H1 (cell line): ENCODE measurements at regions not wholly inside any gene's neighbourhood (a gene's known extent, or its start where the extent isn't known, plus 50 kb on each side); places are given as distances from the start of the nearest gene placed in this dataset.

Experiments
- CTCF ChIA-PET: fragments of 300-600 bp; sonication (Branson Sonifier 250); formaldehyde crosslinking; loops from one replicate; lab custom pipeline; 2021; ENCODE audit not compliant: partially characterized antibody; lab: Charles Lee
- POLR2A ChIA-PET: fragments of 300-600 bp; sonication (Branson Sonifier 250); formaldehyde crosslinking; loops from one replicate; lab custom pipeline; 2021; ENCODE audit warnings: inconsistent platforms; ENCODE audit not compliant: partially characterized antibody; lab: Charles Lee
- DNase-seq, 2 experiments: peaks; one replicate each; pipeline versions ENCODE4 v3.0.0 to v3.0.0-alpha.2; 2010 to 2022; ENCODE audit warnings: low spot score in 2 of 2, low read depth in 1 of 2, mixed read lengths in 1 of 2
- FAIRE-seq: peaks from 2 replicates; lab custom pipeline; 2011; peaks lifted over from hg19 to GRCh38; lab: Jason Lieb, UNC
- H2AFZ ChIP-seq: 2 replicates; pipeline ENCODE4 v1.8.1; 2012; ENCODE audit warnings: low read length, inconsistent platforms
- H2AK5ac ChIP-seq: 2 replicates; pipeline ENCODE4 v1.6.1; 2013; ENCODE audit warnings: low read depth, low read length
- H2BK120ac ChIP-seq: replicated peaks from 2 replicates; pipeline ENCODE3; 2013; ENCODE audit warnings: low read depth, low read length, inconsistent platforms
- H2BK12ac ChIP-seq: 2 replicates; pipeline ENCODE4 v1.6.1; 2013; ENCODE audit warnings: low read depth, low read length
- H2BK15ac ChIP-seq: 2 replicates; pipeline ENCODE4 v1.6.1; 2013; ENCODE audit warnings: low read length
- H2BK20ac ChIP-seq: 2 replicates; pipeline ENCODE4 v1.6.1; 2013; ENCODE audit warnings: low read length
- H2BK5ac ChIP-seq: 2 replicates; pipeline ENCODE4 v1.6.1; 2013; ENCODE audit warnings: low read depth, low read length
- H3K14ac ChIP-seq: 2 replicates; pipeline ENCODE4 v1.6.1; 2013; ENCODE audit warnings: inconsistent platforms; ENCODE audit not compliant: insufficient read length
- H3K18ac ChIP-seq: 2 replicates; pipeline ENCODE4 v1.6.1; 2013; ENCODE audit warnings: low read length; ENCODE audit errors: extremely low read depth
- H3K23ac ChIP-seq: 2 replicates; pipeline ENCODE4 v1.6.1; 2013; ENCODE audit warnings: inconsistent platforms; ENCODE audit not compliant: insufficient read length
- H3K23me2 ChIP-seq: 2 replicates; pipeline ENCODE4 v1.6.1; 2013; ENCODE audit warnings: low read depth, low read length
- H3K27ac ChIP-seq: 2 replicates; pipeline ENCODE4 v1.6.1; 2011; ENCODE audit warnings: low read depth, low read length, inconsistent platforms
- H3K27me3 ChIP-seq, 4 experiments: replicated peaks in 1 of 4; 1 replicate in 1 of 4; 2 replicates in 3 of 4; pipeline versions ENCODE4 v1.6.1 to v1.8.1; 2011 to 2013; ENCODE audit warnings: low read length in 3 of 4, mild to moderate bottlenecking in 3 of 4, inconsistent platforms in 2 of 4, mixed read lengths in 2 of 4, moderate library complexity in 1 of 4; ENCODE audit not compliant: control insufficient read depth in 3 of 4, insufficient read depth in 3 of 4; ENCODE audit errors: extremely low read depth in 1 of 4
- H3K36me3 ChIP-seq, 4 experiments: 2 replicates each; pipeline versions ENCODE4 v1.6.1 to v1.8.1; 2011 to 2013; ENCODE audit warnings: mild to moderate bottlenecking in 4 of 4, low read length in 3 of 4, moderate library complexity in 2 of 4, control low read depth in 1 of 4, inconsistent platforms in 1 of 4; ENCODE audit not compliant: insufficient read depth in 4 of 4, control insufficient read depth in 2 of 4
- H3K4ac ChIP-seq: replicated peaks from 2 replicates; pipeline ENCODE3; 2013; ENCODE audit warnings: low read length, low read depth, mixed read lengths, inconsistent platforms; ENCODE audit not compliant: insufficient read length
- H3K4me1 ChIP-seq, 4 experiments: replicated peaks in 1 of 4; 1 replicate in 1 of 4; 2 replicates in 3 of 4; pipeline versions ENCODE4 v1.6.1 to v1.8.1; 2011 to 2013; ENCODE audit warnings: low read length in 3 of 4, inconsistent platforms in 2 of 4, mixed read lengths in 1 of 4; ENCODE audit not compliant: insufficient read depth in 4 of 4, control insufficient read depth in 3 of 4
- H3K4me2 ChIP-seq, 2 experiments: 2 replicates each; pipeline versions ENCODE4 v1.6.1 to v1.8.1; 2011 to 2013; ENCODE audit warnings: low read depth in 2 of 2, low read length in 2 of 2, control low read depth in 1 of 2, inconsistent platforms in 1 of 2, mild to moderate bottlenecking in 1 of 2; ENCODE audit not compliant: insufficient read depth in 1 of 2
- H3K4me3 ChIP-seq, 4 experiments: fragments of 200-600, 300-600 bp in 1 of 4; sonication (generic), shearing (Covaris generic), sonication (Bioruptor Twin) in 1 of 4; 2 replicates each; pipeline versions ENCODE4 v1.5.1 to v1.8.1; 2011 to 2016; ENCODE audit warnings: low read length in 4 of 4, low read depth in 3 of 4, control low read depth in 2 of 4, inconsistent platforms in 2 of 4, mild to moderate bottlenecking in 2 of 4, mixed read lengths in 1 of 4, moderate library complexity in 1 of 4; ENCODE audit not compliant: insufficient read depth in 2 of 4; ENCODE audit errors: extremely low read depth in 1 of 4
- H3K56ac ChIP-seq: replicated peaks from 2 replicates; pipeline ENCODE3; 2013; ENCODE audit warnings: low read depth, mild to moderate bottlenecking, mixed read lengths, low read length, inconsistent platforms; ENCODE audit not compliant: insufficient read length
- H3K79me1 ChIP-seq: 2 replicates; pipeline ENCODE4 v1.6.1; 2013; ENCODE audit warnings: low read depth, low read length, control low read depth
- H3K79me2 ChIP-seq, 2 experiments: 2 replicates each; pipeline versions ENCODE4 v1.6.1 to v1.8.1; 2012 to 2013; ENCODE audit warnings: low read length in 2 of 2, mild to moderate bottlenecking in 2 of 2, inconsistent platforms in 1 of 2; ENCODE audit not compliant: insufficient read depth in 2 of 2, control insufficient read depth in 1 of 2
- H3K9ac ChIP-seq, 4 experiments: replicated peaks in 1 of 4; 1 replicate in 1 of 4; 2 replicates in 3 of 4; pipeline versions ENCODE4 v1.6.1 to v1.8.1; 2011 to 2013; ENCODE audit warnings: low read depth in 3 of 4, low read length in 3 of 4, control low read depth in 2 of 4, mild to moderate bottlenecking in 2 of 4, moderate library complexity in 2 of 4, inconsistent platforms in 1 of 4; ENCODE audit errors: extremely low read depth in 1 of 4
- H3K9me3 ChIP-seq, 2 experiments: 2 replicates each; pipeline versions ENCODE4 v1.6.1 to v1.8.1; 2012 to 2013; ENCODE audit warnings: mild to moderate bottlenecking in 2 of 2, moderate library complexity in 2 of 2, control low read depth in 1 of 2, inconsistent platforms in 1 of 2, low read depth in 1 of 2, low read length in 1 of 2, mixed read lengths in 1 of 2; ENCODE audit not compliant: insufficient read depth in 2 of 2
- H4K20me1 ChIP-seq, 2 experiments: replicated peaks in 1 of 2; 2 replicates each; pipeline versions ENCODE3 to v1.8.1; 2011 to 2013; ENCODE audit warnings: inconsistent platforms in 2 of 2, low read length in 2 of 2, mild to moderate bottlenecking in 1 of 2; ENCODE audit not compliant: insufficient read depth in 2 of 2, control insufficient read depth in 1 of 2
- H4K5ac ChIP-seq: 2 replicates; pipeline ENCODE4 v1.6.1; 2013; ENCODE audit warnings: low read length, low read depth, mixed read lengths, inconsistent platforms; ENCODE audit not compliant: insufficient read length
- H4K8ac ChIP-seq: 2 replicates; pipeline ENCODE4 v1.8.0; 2013; ENCODE audit warnings: mild to moderate bottlenecking, moderate library complexity, low read length, inconsistent platforms; ENCODE audit not compliant: insufficient read depth; ENCODE audit errors: extremely low read depth
- H4K91ac ChIP-seq: replicated peaks from 2 replicates; pipeline ENCODE3; 2013; ENCODE audit warnings: low read length, mixed read lengths, inconsistent platforms; ENCODE audit not compliant: insufficient read length
- ATF3 ChIP-seq: IDR thresholded peaks from 2 replicates; pipeline ENCODE4 v1.6.1; 2011; ENCODE audit warnings: low read depth, mild to moderate bottlenecking, low read length; ENCODE audit not compliant: insufficient read depth
- CEBPB ChIP-seq: IDR thresholded peaks from 2 replicates; pipeline ENCODE4 v1.6.1; 2012; ENCODE audit warnings: low read depth, low read length
- JUN ChIP-seq: IDR thresholded peaks from 2 replicates; pipeline ENCODE4 v1.6.1; 2011; ENCODE audit warnings: low read depth, mild to moderate bottlenecking, improper control_type of control experiment, low read length
- KDM4A ChIP-seq: IDR thresholded peaks from one replicate; pipeline ENCODE4 v1.7.1; 2012; ENCODE audit warnings: low read depth, mild to moderate bottlenecking, moderate library complexity, low read length, inconsistent platforms; ENCODE audit not compliant: severe bottlenecking
- SIN3A ChIP-seq, 2 experiments: IDR thresholded peaks in 1 of 2; conservative IDR thresholded peaks in 1 of 2; 2 replicates each; pipeline ENCODE4 v1.6.1; 2011 to 2012; ENCODE audit warnings: low read length in 2 of 2, improper control_type of control experiment in 1 of 2, low read depth in 1 of 2, mild to moderate bottlenecking in 1 of 2
- SRF ChIP-seq: IDR thresholded peaks from 2 replicates; pipeline ENCODE4 v1.6.1; 2011; ENCODE audit warnings: mild to moderate bottlenecking, low read depth, low read length, moderate library complexity
- TEAD4 ChIP-seq: IDR thresholded peaks from 2 replicates; pipeline ENCODE4 v1.6.1; 2012; ENCODE audit warnings: low read depth, low read length, inconsistent platforms, mixed read lengths
- WGBS, 2 experiments: shearing (Covaris generic) in 1 of 2; methylation state at CpG; one replicate each; pipeline versions ENCODE4 v1.1.6 to v1.1.7; 2013 to 2015; ENCODE audit warnings: low lambda C conversion rate in 2 of 2, mixed read lengths in 2 of 2, inconsistent platforms in 1 of 2, low coverage in 1 of 2, missing lambda C conversion rate in 1 of 2; ENCODE audit not compliant: insufficient replicate concordance in 2 of 2, insufficient coverage in 1 of 2, insufficient read length in 1 of 2; ENCODE audit errors: extremely low coverage in 1 of 2, missing lambda C conversion rate in 1 of 2; 5-methylcytosine and 5-hydroxymethylcytosine counted together

GRCh38 chr15:37520026-37520425 is 414.4 kb upstream of the TMCO5A start:
- Histone ChIP-seq H3K23ac (no peak overlapping the region), H3K36me3 (no peaks in the 10 kb centered on the region), H3K9ac (no peak overlapping the region), H3K4me3 (no peak overlapping the region), H2BK20ac (no peak overlapping the region), H3K18ac (no peak overlapping the region), H2BK12ac (no peak overlapping the region), H2BK5ac (no peak overlapping the region), H4K20me1 (no peaks in the 10 kb centered on the region), H2AK5ac (no peak overlapping the region), H2BK120ac (no peak overlapping the region), H4K5ac (no peak overlapping the region), H4K8ac (no peak overlapping the region), H3K23me2 (no peaks in the 10 kb centered on the region), H2BK15ac (no peak overlapping the region), H3K27me3 (no peaks in the 10 kb centered on the region), H3K14ac (no peak overlapping the region), H3K56ac (no peak overlapping the region), H3K4me1 (no peaks in the 10 kb centered on the region), H3K79me1 (no peaks in the 10 kb centered on the region), H4K91ac (no peak overlapping the region), H2AFZ (no peak overlapping the region), H3K4me2 (no peak overlapping the region), H3K9me3 (no peaks in the 10 kb centered on the region), H3K27ac (no peak overlapping the region), H3K79me2 (no peaks in the 10 kb centered on the region), H3K4ac (no peak overlapping the region)
- FAIRE-seq (no peak), DNase-seq (no peak)
- ChIA-PET POLR2A (no interaction called here), CTCF (no interaction called here)
- TF ChIP-seq CEBPB (peak; percentile 78), KDM4A (no peak), SIN3A (conservative IDR thresholded peaks at IDR 0.05 in 1 of 2, IDR thresholded peaks at IDR 0.05 in 1 of 2; ENCODE audit: low read depth in 1 of 2, low read length in 2 of 2) (no peak), JUN (no peak), TEAD4 (no peak), ATF3 (no peak), SRF (no peak)
- 88% methylated on average over 2 of the region's 2 CpGs; no CpG with 5 or more reads in 1 of the 2 experiments for WGBS, 2 experiments
